NOMO-1 treated with dmso at 0.1 percent for 144 hours (cell line): ENCODE measurements at regions not wholly inside any gene's neighbourhood (a gene's known extent, or its start where the extent isn't known, plus 50 kb on each side); places are given as distances from the start of the nearest gene placed in this dataset.

Experiments used
- DNase-seq: peaks from one replicate; lab custom pipeline; 2025; ENCODE audit not compliant: unreplicated experiment; lab: John Stamatoyannopoulos, UW

GRCh38 chr6:163946437-163946836 lies 531.9 kb downstream of the QKI start:
- DNase-seq = no peak

DNA sequence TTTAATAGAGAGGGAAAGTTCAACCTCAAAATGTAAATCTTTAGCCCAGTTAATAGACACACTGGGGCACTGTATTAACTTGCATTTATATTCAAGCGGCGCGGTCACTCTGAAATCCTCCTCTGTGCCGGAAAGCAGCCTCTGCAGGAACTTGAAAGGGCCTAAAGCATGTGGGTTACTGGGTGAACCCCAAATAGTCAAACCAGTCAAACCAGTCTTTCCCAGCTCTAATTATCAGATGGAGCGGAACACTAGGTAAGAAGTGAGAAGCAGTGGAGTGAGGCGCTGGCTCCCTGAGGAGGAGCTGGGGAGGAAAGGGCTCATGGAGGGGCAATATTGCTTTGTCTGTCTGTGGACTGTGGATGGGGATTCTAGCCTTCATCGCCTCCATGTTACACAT lies 531.3 kb downstream of the QKI start:
- DNase-seq = no peak

DNA sequence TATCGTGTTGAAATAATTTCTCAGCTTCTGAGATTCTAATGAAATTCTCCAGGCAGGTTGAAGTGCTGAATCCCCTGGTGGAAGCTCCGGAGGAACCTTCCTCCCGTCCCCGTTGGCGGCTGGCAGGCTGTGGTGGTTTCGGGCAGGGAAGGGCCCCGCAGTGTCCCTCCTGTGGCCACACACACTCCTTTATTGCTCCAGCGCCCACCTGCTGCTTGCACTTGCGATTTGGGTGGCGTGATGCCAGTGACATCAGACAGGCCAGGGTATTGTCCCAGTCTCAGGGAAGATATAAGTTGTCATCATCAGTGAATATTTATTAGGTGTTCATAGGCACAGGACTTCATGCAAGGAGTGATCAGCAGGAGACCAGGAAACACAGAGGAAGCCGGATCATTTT lies 530.4 kb downstream of the QKI start:
- DNase-seq = no peak

DNA sequence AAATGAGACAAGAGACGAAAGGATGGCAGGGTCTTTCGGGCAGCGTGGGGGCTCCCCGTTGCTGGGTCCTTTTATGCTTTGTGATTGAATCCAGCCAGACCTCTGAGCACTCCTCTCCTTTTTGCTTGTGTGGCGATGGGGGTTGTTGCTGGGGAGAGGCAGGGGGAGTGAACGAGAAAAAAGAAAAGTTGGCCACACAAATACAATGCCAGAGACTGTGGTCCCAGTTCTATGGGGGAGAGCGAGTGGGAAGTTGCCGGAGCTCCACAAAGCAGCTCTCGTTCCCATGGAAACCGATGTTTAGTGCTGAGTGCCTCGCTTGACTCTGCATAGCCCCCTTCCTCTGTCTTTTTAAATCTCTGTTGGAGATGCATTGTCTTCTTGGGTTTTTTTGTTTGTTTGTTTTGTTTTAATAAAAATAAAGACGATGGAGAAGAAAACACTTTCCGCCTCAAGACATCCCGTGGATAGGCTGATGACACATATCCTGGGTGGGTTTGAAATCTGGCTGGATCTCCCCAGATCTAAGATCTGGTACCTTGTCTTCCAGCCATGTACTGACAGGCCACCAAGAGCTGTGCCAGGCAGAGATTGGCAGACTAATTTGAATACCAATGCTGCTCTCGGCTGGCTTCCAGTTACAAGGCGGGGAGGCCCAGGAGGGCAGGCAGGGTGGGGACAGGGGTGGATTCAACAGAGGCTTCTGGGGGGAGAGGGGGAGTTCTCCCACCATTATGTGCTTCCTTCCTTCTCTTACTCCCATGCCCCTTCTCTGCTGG lies 529.3 kb downstream of the QKI start:
- no peak for DNase-seq

- no peak for DNase-seq
Observed at GRCh38 chr6:163942790-163943189, 528.3 kb downstream of the QKI start.

DNA sequence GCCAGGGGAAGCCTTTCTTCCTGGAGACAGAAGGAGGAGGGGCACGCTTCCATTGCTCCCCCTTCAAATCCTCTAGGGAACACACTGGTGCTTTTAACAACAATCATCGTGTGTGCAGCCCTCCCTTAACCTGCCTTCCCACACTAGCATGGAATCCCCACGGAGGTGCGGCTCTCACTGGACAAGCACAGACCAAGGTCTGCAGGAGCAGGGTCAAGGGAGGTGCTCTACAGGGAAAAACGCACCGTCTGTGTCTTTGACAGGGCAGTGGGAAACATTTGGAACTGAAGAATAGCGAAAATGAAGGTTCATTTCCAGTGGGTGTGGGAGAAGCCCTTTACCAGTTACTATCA lies 527.1 kb downstream of the QKI start:
- no peak for DNase-seq

- no peak for DNase-seq
Observed at GRCh38 chr6:163940705-163941623, 526.4 kb downstream of the QKI start.

DNA sequence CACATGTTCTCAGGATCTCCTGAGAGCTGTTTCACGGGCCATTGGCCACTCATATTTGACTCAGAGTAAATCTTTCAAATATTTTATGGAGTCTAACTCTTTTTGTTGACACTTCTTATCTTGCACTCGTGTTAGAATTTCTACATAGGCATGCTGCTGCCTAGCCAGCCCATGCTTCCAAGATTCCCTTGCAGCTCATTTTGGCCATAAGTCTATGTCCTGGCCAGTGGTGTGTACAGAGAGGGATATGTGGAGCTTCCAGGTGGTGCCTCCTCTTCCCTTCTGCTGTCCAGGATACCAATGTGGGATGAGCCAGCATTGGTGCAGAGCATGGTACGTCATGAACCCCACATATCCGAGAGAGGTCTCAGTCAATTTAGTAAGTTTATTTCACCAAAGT lies 522.6 kb downstream of the QKI start:
- DNase-seq = no peak

DNA sequence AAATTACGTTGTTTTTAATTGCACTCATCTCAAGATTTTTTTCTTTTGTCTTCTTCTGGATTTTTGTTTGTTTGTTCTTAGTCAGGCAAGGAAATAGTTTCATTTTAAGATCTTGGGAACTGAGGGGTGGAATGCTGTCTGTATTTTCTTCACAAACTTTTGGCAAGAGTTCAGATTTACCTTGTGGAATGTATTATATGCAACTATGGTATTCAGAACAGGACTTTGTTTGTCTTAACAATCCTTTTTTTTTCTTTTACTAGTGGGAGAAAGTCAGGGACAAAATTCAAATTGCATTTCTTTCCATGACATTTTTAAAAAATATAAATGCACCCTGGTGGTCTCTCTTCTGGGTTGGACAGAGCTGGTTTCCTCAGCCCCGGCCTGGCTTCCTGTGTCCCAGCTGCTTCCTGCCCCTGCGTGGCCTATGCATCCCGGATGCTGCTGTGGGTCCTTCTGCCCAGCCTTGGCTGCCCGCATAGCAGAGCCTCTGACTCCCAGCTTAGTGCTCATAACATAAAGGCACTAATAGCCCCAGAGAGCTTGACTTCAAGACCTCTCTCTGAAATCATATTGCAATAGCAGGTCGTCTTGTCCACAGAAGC lies 520.7 kb downstream of the QKI start:
- no peak for DNase-seq

- DNase-seq = no peak
Observed at GRCh38 chr6:163930012-163930411, 515.5 kb downstream of the QKI start.

- DNase-seq = no peak
Observed at GRCh38 chr6:163929538-163929937, 515.0 kb downstream of the QKI start.

- no peak for DNase-seq
Observed at GRCh38 chr6:163926642-163927041, 512.1 kb downstream of the QKI start.

DNA sequence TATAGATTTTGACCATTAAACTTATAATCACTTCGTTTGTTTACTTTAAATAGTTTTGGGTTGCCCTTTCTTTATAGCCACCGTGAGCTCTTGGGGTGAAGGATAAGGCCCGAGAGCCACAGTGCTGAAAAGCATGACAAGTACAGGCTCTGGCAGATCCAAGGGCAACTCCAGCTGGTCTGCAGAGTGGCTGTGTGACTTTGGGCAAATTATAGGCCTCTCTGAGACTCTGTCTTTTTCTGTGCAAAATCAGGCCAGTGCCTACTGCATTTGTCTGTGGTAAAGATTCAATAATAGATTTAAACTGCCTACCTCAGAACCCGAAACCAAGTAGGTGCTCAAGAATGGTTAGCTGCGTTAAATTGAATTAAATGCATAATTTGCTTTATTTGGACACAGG lies 511.3 kb downstream of the QKI start:
- DNase-seq = no peak

DNA sequence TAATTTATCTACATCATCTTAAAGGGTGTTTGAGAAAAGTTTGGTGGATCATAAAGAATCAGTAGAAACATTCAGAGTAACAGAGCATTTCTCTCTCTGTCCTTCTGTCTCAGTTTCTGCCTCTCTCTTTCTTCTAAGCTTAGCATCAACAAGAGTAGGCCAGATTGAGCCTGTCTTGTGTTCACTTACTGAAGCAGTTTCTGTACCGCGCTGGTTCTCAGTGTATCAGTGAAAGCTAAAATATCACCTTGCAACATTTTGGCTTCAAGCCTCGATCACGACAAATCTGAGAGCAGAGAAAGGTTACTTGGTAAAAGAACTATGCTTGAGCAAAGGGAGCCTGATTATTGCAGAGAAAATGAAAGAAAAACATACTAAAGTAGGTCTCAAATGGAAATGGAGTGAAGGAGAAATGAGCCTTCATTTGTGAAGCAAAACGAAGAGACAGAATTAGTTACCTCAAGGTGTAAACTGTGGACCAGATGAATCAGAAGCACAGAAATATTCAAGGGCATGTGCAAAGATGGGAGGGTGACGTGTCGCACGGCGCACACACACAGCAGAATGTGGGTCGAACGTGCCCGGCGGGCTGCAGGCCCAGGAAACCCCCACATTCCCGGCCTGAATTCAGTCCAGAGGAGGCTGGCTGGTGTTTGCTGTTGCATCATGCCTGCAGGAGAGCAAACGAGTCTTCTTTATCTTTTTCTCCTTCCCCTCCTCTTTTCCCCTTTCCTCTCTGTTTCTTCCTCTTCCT lies 509.3 kb downstream of the QKI start:
- no peak for DNase-seq

- no peak for DNase-seq
Observed at GRCh38 chr6:163922562-163922961, 508.0 kb downstream of the QKI start.

GRCh38 chr6:163919652-163920051 lies 505.1 kb downstream of the QKI start:
- no peak for DNase-seq

DNA sequence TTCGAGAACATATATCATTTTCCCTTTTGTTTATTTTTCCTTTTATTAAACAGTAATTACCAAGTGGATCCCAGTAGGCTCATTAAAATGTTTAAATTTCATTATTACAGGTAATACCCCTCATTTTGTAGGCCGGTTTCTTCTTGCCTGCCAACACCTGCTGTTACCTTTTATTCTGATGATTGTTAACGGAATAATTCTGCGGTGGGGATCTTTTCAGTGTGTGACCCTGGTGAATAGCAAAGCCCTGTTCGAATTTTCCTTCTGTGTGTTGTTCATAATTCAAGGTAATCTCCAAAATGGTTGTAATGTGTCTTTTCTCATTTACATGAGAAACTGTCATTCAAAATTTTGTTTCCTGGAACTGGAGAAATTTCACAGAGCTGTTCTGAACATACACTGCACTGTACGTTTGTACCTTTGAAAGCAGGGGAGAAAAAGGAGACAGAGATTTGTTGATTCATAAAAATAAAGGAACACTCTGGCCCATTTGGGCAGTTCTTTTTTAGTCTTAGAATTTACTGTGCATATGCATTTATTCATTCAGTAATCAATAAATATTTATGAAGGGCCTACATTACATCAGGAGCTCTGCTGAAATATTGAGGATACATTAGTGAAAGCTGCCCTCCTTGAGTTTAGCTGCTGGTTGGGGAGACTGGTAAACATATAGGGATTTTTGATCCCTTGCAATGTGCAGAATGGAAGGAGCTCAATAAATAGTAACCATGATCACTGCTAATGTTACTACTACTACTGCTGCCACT lies 502.0 kb downstream of the QKI start:
- DNase-seq = no peak

- no peak for DNase-seq
Observed at GRCh38 chr6:163915131-163915530, 500.6 kb downstream of the QKI start.

DNA sequence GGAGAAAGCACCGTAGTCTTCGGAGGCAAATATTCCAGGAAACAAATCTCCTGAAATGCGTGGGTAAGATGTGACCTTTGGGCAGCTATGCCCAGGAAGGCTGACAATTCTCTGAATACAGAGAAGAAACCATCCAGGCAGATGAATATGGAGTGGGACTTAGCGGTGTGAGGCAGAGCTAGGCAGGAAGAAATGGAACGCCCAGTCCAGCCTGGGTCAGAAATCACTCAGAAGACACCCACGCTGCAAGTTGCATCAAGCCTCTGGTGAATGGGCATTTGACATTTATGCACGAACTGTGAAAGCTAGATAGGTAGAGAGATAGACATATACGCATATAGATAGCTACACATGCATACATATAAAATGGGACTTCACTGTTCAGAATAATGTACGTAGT lies 498.5 kb downstream of the QKI start:
- no peak for DNase-seq

DNA sequence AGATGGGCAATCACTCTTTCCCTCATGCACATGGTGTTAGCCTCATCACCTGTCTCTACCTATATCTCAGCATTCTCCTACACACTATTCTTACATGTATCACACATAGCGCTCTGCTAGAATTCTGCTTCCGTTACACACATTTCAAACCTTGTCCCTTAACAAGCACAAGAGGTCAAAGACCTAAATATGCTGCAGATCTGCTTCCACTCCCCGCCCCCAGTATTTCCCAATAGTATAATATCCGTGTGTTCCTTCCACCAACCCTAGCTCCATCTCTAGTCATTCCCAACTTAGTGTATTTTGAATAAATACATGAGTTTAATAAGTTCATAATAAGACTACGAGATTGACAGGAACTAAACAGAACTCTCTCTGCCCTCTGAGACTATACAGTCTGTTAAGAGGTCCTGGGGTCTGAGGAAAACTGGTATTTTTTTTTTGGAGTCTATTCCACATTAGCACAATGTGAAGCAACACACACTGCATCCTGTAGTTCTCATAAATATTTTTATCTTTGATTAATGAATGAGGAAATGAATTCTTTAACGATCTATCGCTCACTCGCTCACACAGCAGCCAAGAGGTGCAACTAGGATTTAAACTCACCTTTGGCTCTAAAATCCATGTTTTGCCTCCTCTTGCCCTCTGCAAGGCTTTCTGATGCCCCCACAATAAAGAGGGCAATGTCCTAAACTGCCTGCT lies 491.6 kb downstream of the QKI start:
- no peak for DNase-seq
